ENCODE measurements at regions not wholly inside any gene's neighbourhood (a gene's known extent, or its start where the extent isn't known, plus 50 kb on each side); places are given as distances from the start of the nearest gene placed in this dataset.

DNA sequence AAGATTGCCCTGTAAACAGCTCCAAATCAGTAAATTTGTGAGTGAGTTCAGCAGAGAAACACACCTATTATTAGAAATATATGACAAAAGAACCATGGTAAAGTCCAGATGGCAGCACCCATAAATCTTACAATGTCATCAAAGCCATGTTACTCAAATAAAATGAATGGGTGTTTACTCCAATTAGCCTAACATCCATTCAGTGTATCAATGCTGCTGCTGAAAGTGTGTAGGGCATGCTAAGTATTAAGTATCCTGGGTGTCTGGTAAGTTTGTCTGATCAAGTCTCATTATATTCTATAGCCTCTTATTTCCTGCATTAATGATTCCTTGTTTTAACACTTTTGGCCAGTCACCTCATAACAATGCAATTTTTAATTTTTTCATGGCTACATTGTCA, 185.5 kb upstream of the STEAP4 start:
- no peak for TF ChIP-seq POLR2A (IDR thresholded peaks at IDR 0.05)
- TF ChIP-seq, protein P1, sequence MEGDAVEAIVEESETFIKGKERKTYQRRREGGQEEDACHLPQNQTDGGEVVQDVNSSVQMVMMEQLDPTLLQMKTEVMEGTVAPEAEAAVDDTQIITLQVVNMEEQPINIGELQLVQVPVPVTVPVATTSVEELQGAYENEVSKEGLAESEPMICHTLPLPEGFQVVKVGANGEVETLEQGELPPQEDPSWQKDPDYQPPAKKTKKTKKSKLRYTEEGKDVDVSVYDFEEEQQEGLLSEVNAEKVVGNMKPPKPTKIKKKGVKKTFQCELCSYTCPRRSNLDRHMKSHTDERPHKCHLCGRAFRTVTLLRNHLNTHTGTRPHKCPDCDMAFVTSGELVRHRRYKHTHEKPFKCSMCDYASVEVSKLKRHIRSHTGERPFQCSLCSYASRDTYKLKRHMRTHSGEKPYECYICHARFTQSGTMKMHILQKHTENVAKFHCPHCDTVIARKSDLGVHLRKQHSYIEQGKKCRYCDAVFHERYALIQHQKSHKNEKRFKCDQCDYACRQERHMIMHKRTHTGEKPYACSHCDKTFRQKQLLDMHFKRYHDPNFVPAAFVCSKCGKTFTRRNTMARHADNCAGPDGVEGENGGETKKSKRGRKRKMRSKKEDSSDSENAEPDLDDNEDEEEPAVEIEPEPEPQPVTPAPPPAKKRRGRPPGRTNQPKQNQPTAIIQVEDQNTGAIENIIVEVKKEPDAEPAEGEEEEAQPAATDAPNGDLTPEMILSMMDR (IDR thresholded peaks at IDR 0.05): no peak

Data from esophagus squamous epithelium (tissue), 4 donors.